HG03060 (cell line): ENCODE measurements at regions not wholly inside any gene's neighbourhood (a gene's known extent, or its start where the extent isn't known, plus 50 kb on each side); places are given as distances from the start of the nearest gene placed in this dataset.
"Not testable (repeated sequence)": the region's sequence is repeated elsewhere in the genome, so short reads cannot be mapped to it uniquely, and the experiment has no call there.

ENCODE experiments used
- ATAC-seq: cut with Tn5 transposase; IDR thresholded peaks from one replicate; pipeline ENCODE4 v1.9.1; 2021; ENCODE audit warnings: low read depth, moderate number of reproducible peaks; ENCODE audit not compliant: unreplicated experiment

DNA sequence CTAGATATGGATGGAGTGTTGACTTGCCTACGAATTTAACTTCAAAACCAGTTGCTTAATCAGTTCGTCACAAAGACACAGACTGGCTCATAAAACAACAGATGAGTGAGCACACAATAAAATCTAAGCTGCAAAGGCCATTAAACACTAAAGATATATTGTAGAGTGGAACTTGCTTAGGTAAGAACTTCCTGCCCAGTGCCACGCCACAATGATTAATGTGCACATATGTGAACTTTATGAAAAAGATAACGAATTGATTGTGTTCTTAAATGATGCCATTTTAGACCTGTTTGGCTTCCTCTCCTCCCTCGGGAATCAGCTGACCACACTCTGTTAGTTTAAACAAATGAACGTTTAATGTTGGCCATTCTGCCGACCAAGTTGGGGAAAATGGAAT lies 2031.3 kb upstream of the CELF4 start:
- ATAC-seq = no peak

- no peak for ATAC-seq
Measured at GRCh38 chr18:39596221-39596620, 2030.6 kb upstream of the CELF4 start.

DNA sequence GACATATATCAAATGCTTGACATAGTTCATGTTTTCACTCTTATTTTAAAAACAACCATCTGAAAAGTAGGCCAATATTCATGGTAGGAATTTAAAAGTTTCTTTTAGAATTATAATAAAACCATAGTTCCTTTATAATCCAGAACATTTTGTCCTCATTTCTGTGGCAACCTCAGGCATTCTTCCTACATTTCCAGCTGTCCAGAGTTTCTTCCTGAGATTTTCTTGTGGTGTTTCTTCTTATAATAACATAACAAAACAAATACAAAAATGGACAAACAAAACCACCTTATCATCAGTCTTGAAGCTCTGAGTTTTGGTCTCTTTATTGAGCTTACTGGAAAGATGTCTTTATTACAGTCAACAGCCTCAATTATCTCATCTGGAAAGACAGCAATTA lies 2028.6 kb upstream of the CELF4 start:
- no peak for ATAC-seq

GRCh38 chr18:39591649-39592048 lies 2026.1 kb upstream of the CELF4 start:
- ATAC-seq = no peak

DNA sequence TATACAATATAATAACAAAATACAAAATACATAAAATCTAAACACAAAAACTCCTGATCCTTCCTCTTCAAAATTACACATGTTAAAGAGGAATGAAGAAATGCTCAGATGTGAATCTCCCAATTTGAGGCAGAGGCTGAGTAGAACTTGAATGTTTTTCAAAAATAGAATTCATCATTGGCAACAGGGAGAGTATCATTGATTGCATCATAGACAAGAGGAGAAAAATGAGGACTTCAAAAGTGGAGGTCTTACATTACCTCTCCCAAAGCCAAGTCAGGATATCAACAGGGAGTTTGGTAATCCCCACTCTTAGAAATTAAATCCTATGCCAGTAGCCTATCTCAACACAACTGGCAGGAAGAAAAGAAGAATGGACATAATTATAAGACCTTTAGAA lies 2023.9 kb upstream of the CELF4 start:
- no peak for ATAC-seq

GRCh38 chr18:39587586-39587985 lies 2022.0 kb upstream of the CELF4 start:
- no peak for ATAC-seq

GRCh38 chr18:39586741-39587140 lies 2021.1 kb upstream of the CELF4 start:
- ATAC-seq = no peak

DNA sequence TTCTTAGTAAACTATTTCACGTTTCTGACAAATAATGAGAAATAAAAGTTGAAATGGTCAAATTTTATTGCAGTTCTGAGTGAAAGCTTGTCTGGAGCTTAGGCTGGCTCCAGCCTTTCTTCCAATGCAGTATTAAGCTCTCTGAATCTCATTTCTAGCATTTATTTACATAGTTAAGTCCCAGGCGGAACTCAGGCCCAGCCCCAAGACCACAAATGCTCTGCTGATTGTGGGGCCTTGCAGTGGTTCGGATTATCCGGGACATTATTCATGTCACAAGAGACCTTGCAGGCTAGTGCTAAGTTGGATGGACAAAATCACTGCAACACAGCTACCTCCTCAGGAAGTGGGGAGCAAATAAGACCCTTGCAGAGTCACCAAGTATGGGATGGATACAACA lies 2009.3 kb upstream of the CELF4 start:
- ATAC-seq = no peak

GRCh38 chr18:39571511-39571910 lies 2005.9 kb upstream of the CELF4 start:
- ATAC-seq = no peak

DNA sequence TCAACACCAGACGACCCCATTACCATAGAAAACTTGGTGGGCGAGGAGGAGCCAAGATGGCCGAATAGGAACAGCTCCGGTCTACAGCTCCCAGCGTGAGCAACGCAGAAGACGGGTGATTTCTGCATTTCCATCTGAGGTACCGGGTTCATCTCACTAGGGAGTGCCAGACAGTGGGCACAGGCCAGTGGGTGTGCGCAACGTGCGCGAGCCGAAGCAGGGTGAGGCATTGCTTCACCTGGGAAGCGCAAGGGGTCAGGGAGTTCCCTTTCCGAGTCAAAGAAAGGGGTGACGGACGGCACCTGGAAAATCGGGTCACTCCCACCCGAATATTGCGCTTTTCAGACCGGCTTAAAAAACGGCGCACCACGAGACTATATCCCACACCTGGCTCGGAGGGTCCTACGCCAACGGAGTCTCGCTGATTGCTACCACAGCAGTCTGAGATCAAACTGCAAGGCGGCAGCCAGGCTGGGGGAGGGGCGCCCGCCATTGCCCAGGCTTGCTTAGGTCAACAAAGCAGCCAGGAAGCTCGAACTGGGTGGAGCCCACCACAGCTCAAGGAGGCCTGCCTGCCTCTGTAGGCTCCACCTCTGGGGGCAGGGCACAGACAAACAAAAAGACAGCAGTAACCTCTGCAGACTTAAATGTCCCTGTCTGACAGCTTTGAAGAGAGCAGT lies 2000.1 kb upstream of the CELF4 start:
- ATAC-seq = not testable (repeated sequence)

DNA sequence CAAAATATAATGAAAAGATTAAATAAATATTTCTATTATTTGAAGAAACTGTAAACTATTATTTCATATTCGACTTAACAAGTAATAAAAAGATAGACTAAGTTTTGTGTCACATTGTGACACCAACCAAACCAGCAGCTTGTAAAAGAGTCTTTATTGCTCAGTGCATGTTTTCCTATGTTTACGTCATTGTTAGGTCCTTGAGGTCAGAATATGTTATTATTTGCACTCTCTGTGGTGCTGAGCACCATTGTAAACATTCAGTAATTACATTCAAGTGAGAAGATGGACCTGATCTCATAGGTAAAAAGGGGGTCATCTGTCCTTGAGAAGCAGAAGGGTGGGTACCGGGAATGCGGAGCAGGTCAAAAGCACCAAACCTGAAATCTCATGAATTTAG lies 1999.1 kb upstream of the CELF4 start:
- ATAC-seq = no peak

DNA sequence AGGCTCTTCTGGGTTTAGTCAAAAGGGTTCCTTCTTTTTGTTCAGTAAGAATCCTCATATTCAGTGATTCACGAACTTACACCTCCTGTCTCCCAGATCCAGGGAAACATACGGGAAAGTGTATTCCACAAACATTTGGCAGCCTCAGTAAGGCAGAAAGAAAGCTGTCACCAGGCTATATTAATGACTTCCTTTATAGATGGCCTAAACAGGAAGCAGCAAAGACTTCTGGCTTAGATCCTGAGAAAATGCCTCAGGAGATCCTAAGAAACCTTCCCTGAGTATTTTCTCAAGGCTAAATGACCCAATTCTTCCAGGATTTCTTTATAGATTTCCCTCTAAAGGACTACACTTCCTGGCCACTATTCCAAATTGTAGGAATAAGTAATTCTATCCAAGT lies 1995.5 kb upstream of the CELF4 start:
- ATAC-seq = no peak

DNA sequence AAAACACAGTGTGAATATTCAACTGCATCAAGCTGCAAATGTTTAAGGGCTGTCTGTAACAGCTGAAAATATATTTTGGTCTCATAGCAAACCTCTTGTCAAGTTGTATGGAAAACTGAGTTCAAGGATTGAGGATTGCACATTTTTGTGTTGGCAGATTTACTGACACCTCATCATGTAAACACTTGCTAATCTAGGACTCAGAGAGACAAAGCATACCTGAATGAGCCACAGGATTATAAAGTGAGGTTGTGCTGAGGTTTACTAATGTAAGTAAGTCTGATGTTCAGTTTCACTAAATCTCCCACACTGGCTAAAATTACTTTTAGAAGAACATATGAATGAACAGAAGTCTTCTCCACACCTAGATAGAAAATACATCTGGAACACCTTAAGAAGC lies 1993.1 kb upstream of the CELF4 start:
- no peak for ATAC-seq

GRCh38 chr18:39555496-39555895 lies 1989.9 kb upstream of the CELF4 start:
- no peak for ATAC-seq

- no peak for ATAC-seq
Measured at GRCh38 chr18:39550701-39551100, 1985.1 kb upstream of the CELF4 start.

DNA sequence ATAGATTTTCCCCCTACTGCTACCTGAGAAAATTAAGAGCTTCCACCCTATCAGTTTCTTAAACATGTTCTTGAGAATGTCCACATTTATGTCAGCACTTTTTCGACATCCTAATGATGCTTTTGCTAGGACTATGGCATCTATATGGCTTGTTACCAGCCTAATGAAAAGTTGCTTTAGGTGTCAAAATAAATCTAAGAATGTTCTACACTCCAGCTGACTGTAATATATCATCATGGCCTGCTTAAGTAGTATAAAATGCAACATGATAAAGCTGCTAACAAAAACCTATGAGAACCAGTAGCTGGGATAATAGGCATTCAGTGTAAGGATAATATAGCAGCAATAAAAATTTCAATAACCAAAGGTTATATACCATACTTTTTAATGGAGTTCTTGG lies 1983.5 kb upstream of the CELF4 start:
- ATAC-seq = no peak

DNA sequence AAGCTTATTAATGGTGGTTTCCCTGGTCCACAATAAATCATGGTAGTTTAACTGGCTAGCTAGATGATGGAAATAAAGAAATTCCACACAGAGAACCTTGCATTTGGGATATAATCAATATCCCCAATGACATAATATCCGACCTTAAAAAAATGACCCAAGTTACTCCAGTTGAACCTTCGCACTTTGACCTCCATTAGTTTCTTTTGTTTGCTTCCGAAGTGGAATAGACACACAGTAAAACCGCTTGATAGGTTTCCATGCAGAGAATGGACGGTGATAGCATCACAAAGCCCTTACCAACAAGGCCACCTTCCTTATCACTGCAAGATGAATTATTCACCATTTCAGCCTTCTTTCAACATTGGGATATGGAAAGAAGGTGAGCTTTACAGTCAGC lies 1966.1 kb upstream of the CELF4 start:
- no peak for ATAC-seq

- ATAC-seq = no peak
Measured at GRCh38 chr18:39529358-39529757, 1963.8 kb upstream of the CELF4 start.

GRCh38 chr18:39527465-39527864 lies 1961.9 kb upstream of the CELF4 start:
- ATAC-seq = no peak

GRCh38 chr18:39524370-39524769 lies 1958.8 kb upstream of the CELF4 start:
- no peak for ATAC-seq

DNA sequence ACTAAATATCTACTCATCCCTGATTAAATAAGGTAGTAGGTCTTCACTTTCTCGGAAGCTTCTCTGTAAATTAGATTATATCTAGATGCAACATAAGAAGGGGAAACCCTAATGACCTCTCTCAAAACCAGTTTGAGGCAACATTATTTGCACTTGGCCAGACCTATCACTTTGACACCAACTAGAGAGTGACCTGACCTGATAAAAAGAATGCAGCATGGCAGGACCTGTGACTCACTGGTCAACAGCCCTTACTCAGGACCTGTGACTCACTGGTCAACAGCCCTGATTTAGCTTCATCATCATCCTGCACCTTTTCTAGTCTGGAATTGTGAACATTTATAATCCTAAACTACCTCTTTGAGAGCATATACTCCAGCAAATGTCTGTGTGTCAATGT lies 1957.7 kb upstream of the CELF4 start:
- no peak for ATAC-seq

GRCh38 chr18:39521164-39521563 lies 1955.6 kb upstream of the CELF4 start:
- ATAC-seq = no peak

GRCh38 chr18:39519741-39520140 lies 1954.1 kb upstream of the CELF4 start:
- ATAC-seq = no peak
